HepG2 (cell line): ENCODE measurements at regions not wholly inside any gene's neighbourhood (a gene's known extent, or its start where the extent isn't known, plus 50 kb on each side); places are given as distances from the start of the nearest gene placed in this dataset.

Source experiments
- ATAC-seq: fragments of 200-7000 bp; cut with Tn5 transposase; 3 replicates; pipeline ENCODE4 v1.9.1; 2020; ENCODE audit warnings: mild to moderate bottlenecking, moderate library complexity
- BruUV-seq: library from RNA; stranded (reverse); fragments of 400-500 nt; replicated peaks from 2 replicates; lab custom pipeline; 2021; lab: Mats Ljungman, UMichigan
- CTCF ChIA-PET: fragments of 300-600 bp; formaldehyde crosslinking; extraction: SDS; loops from one replicate; lab custom pipeline; 2021; ENCODE audit warnings: low total read pairs, inconsistent platforms, low intra/inter-chr PET ratio; lab: Yijun Ruan, JAX
- POLR2A ChIA-PET: fragments of 350-600 bp; sonication (Branson Sonifier 250); formaldehyde crosslinking; loops from one replicate; lab custom pipeline; 2020; ENCODE audit warnings: antibody characterized with exemption, inconsistent platforms; lab: Yijun Ruan, JAX
- DNase-seq: peaks from one replicate; pipeline ENCODE4 v3.0.0-alpha.2; 2015; ENCODE audit warnings: low spot score
- FAIRE-seq: peaks from 3 replicates; lab custom pipeline; 2011; peaks lifted over from hg19 to GRCh38; lab: Jason Lieb, UNC
- H2AFZ ChIP-seq: one replicate; pipeline ENCODE4 v1.6.1; 2011; ENCODE audit warnings: low read length, inconsistent platforms
- H3K27ac ChIP-seq: fragments of 300-600 bp; 3 replicates; pipeline ENCODE4 v1.8.0; 2011; ENCODE audit warnings: mixed run types, mild to moderate bottlenecking, mixed read lengths, low read length, inconsistent platforms; ENCODE audit not compliant: insufficient read depth; ENCODE audit errors: extremely low read length
- H3K27me3 ChIP-seq, 2 experiments: fragments of 200-600 bp in 1 of 2; 2 replicates in 1 of 2; 3 replicates in 1 of 2; pipeline versions ENCODE4 v1.6.0 to v1.8.0; 2011; ENCODE audit warnings: low read length in 2 of 2, mild to moderate bottlenecking in 2 of 2, moderate library complexity in 2 of 2, inconsistent platforms in 1 of 2; ENCODE audit not compliant: insufficient read depth in 2 of 2, control insufficient read depth in 1 of 2
- H3K36me3 ChIP-seq, 2 experiments: fragments of 200-600 bp in 1 of 2; replicated peaks in 1 of 2; 2 replicates in 1 of 2; 3 replicates in 1 of 2; pipeline versions ENCODE4 v1.5.1 to v1.8.0; 2011; ENCODE audit warnings: low read length in 2 of 2, inconsistent platforms in 1 of 2; ENCODE audit not compliant: insufficient read depth in 2 of 2, control insufficient read depth in 1 of 2
- H3K4me1 ChIP-seq: 2 replicates; pipeline ENCODE4 v1.5.1; 2012; ENCODE audit warnings: low read length, inconsistent platforms; ENCODE audit not compliant: insufficient read depth
- H3K4me2 ChIP-seq: 2 replicates; pipeline ENCODE4 v1.6.0; 2011; ENCODE audit warnings: low read depth, low read length, inconsistent platforms
- H3K4me3 ChIP-seq, 3 experiments: fragments of 200-600 bp in 1 of 3; sonication (generic), shearing (Covaris generic) in 1 of 3; replicated peaks in 1 of 3; 2 replicates each; pipeline ENCODE4 v1.5.1; 2011 to 2016; ENCODE audit warnings: low read length in 3 of 3, inconsistent platforms in 2 of 3, low read depth in 2 of 3, mild to moderate bottlenecking in 2 of 3, control low read depth in 1 of 3, mixed read lengths in 1 of 3; ENCODE audit not compliant: insufficient read depth in 1 of 3
- H3K79me2 ChIP-seq: one replicate; pipeline ENCODE4 v1.6.1; 2011; ENCODE audit warnings: low read length, inconsistent platforms; ENCODE audit not compliant: insufficient read depth
- H3K9ac ChIP-seq: 2 replicates; pipeline ENCODE4 v1.6.0; 2011; ENCODE audit warnings: mild to moderate bottlenecking, low read depth, low read length, inconsistent platforms; ENCODE audit not compliant: insufficient read depth
- H3K9me3 ChIP-seq: 2 replicates; pipeline ENCODE4 v1.5.1; 2012; ENCODE audit warnings: mild to moderate bottlenecking, low read length
- H4K20me1 ChIP-seq: 2 replicates; pipeline ENCODE4 v1.6.0; 2011; ENCODE audit warnings: inconsistent platforms, mild to moderate bottlenecking, low read length, moderate library complexity; ENCODE audit not compliant: insufficient read depth
- CSRNP2 ChIP-seq: sonication (generic); formaldehyde crosslinking; conservative IDR thresholded peaks from 2 replicates; pipeline ENCODE4 v1.8.0; 2022; ENCODE audit warnings: low read depth, missing genetic modification reagents
- EEA1 ChIP-seq: sonication (generic); formaldehyde crosslinking; IDR thresholded peaks from 2 replicates; pipeline ENCODE4 v1.5.1; 2020; ENCODE audit warnings: mild to moderate bottlenecking, missing genetic modification reagents, borderline replicate concordance
- HNF4G ChIP-seq, 2 experiments: sonication (generic) in 1 of 2; formaldehyde crosslinking in 1 of 2; IDR thresholded peaks; 2 replicates each; pipeline versions ENCODE4 v1.4.0 to v1.6.1; 2011 to 2020; ENCODE audit warnings: borderline replicate concordance in 2 of 2, low read depth in 2 of 2, mild to moderate bottlenecking in 2 of 2, low read length in 1 of 2, missing genetic modification reagents in 1 of 2, moderate library complexity in 1 of 2
- HOXA9 ChIP-seq: sonication (generic); formaldehyde crosslinking; IDR thresholded peaks from 2 replicates; pipeline ENCODE4 v1.8.1; 2022; ENCODE audit warnings: missing genetic modification reagents, mild to moderate bottlenecking, moderate library complexity, borderline replicate concordance
- NFIC ChIP-seq: IDR thresholded peaks from 2 replicates; pipeline ENCODE4 v1.6.1; 2012; ENCODE audit warnings: mild to moderate bottlenecking, low read length, inconsistent platforms
- SP5 ChIP-seq: IDR thresholded peaks from 2 replicates; pipeline ENCODE4 v1.6.1; 2016; ENCODE audit warnings: low read depth, borderline replicate concordance
- ZBTB26 ChIP-seq: IDR thresholded peaks from 2 replicates; pipeline ENCODE4 v1.6.1; 2016; ENCODE audit warnings: missing compliant biosample characterization, missing genetic modification reagents, borderline replicate concordance
- ZFP1 ChIP-seq: IDR thresholded peaks from 2 replicates; pipeline ENCODE4 v1.6.1; 2016
- ZNF275 ChIP-seq: sonication (generic); formaldehyde crosslinking; IDR thresholded peaks from 2 replicates; pipeline ENCODE4 v1.8.0; 2022; ENCODE audit warnings: missing genetic modification reagents, mild to moderate bottlenecking, inconsistent platforms, borderline replicate concordance
- ZSCAN9 ChIP-seq: IDR thresholded peaks from 2 replicates; pipeline ENCODE4 v1.6.1; 2016; ENCODE audit warnings: borderline replicate concordance
- WGBS: methylation state at CpG from one replicate; pipeline ENCODE4 v1.1.6; 2017; ENCODE audit warnings: low lambda C conversion rate; 5-methylcytosine and 5-hydroxymethylcytosine counted together
- in situ Hi-C: cut with HindIII; loops from 2 replicates; pipeline ENCODE4 v1.10.0; 2017; ENCODE audit warnings: low pct_unique_long_range_greater_than_20kb; ENCODE audit not compliant: extremely low pct_ligation_motif_present
- intact Hi-C: fragments of 100-400 bp; cut with micrococcal nuclease; formaldehyde crosslinking; loops from one replicate; pipeline ENCODE4 v1.10.0; 2022; ENCODE audit not compliant: unreplicated experiment

GRCh38 chr9:111120526-111120925 is 82.3 kb upstream of the LPAR1 start:
- H3K4me2 ChIP-seq: no peak overlapping the region
- H3K79me2 ChIP-seq: no peaks in the 10 kb centered on the region
- H3K4me3 ChIP-seq: no peak overlapping the region
- FAIRE-seq (no peak), DNase-seq (no peak), ATAC-seq (no peak)
- no peak overlapping the region for H2AFZ ChIP-seq
- BruUV-seq: no TSS peak
- ChIA-PET POLR2A (no interaction called here), CTCF (no interaction called here)
- H3K9ac ChIP-seq: no peak overlapping the region
- 0% methylated on average over 4 of the region's 4 CpGs for WGBS
- intact Hi-C loops: no loop called here
- no peak for TF ChIP-seq ZFP1
- TF ChIP-seq NFIC: no peak
- TF ChIP-seq ZNF275 (CRISPR knock-in tag): no peak
- in situ Hi-C loops: no loop called here
- H4K20me1 ChIP-seq: no peaks in the 10 kb centered on the region
- H3K27me3 ChIP-seq: no peaks in the 10 kb centered on the region
- H3K27ac ChIP-seq: no peak overlapping the region
- no peaks in the 10 kb centered on the region for H3K36me3 ChIP-seq
- no peaks in the 10 kb centered on the region; the same call in 1 of the 2 replicates for H3K9me3 ChIP-seq
- H3K4me1 ChIP-seq: no peaks in the 10 kb centered on the region

GRCh38 chr9:111118256-111118948 is 80.1 kb upstream of the LPAR1 start:
- POLR2A ChIA-PET: no interaction called here
- no peak for TF ChIP-seq ZSCAN9 (CRISPR knock-in tag)
- no peak for TF ChIP-seq ZBTB26 (CRISPR knock-in tag)
- no peak for TF ChIP-seq HOXA9 (CRISPR knock-in tag)
- no peak for TF ChIP-seq SP5 (CRISPR knock-in tag)
- no peak for TF ChIP-seq HNF4G (IDR thresholded peaks at IDR 0.05; ENCODE audit: borderline replicate concordance, low read depth, low read length)
- no peak for TF ChIP-seq HNF4G (CRISPR knock-in tag; IDR thresholded peaks at IDR 0.05; ENCODE audit: borderline replicate concordance, low read depth)
- TF ChIP-seq EEA1: no peak
- TF ChIP-seq CSRNP2 (CRISPR knock-in tag): no peak

More at GRCh38 chr9:111118256-111118948, 80.1 kb upstream of the LPAR1 start:
- BruUV-seq: no TSS peak
- intact Hi-C loops (no loop called here), in situ Hi-C loops (no loop called here)
- Histone ChIP-seq H3K36me3 (no peaks in the 10 kb centered on the region), H3K9me3 (no peaks in the 10 kb centered on the region; the same call in 1 of the 2 replicates), H4K20me1 (no peaks in the 10 kb centered on the region), H3K4me2 (no peak overlapping the region), H3K4me3 (no peak overlapping the region), H3K9ac (no peak overlapping the region), H3K4me1 (no peaks in the 10 kb centered on the region), H3K27me3 (no peaks in the 10 kb centered on the region; a peak in 1 of 5 replicates), H3K27ac (no peak overlapping the region), H3K79me2 (no peaks in the 10 kb centered on the region), H2AFZ (no peak overlapping the region)
- no peak for FAIRE-seq
- no peak for ATAC-seq
- CTCF ChIA-PET: no interaction called here
- no peak for DNase-seq
